ENCODE measurements at regions not wholly inside any gene's neighbourhood (a gene's known extent, or its start where the extent isn't known, plus 50 kb on each side); places are given as distances from the start of the nearest gene placed in this dataset.

GRCh38 chr15:61398310-61398709, 169.2 kb upstream of the RORA start:
- H3K27ac ChIP-seq = no peak overlapping the region
- TF ChIP-seq CTCF (IDR thresholded peaks at IDR 0.05) (no peak), ZFX (IDR thresholded peaks at IDR 0.05; ENCODE audit: borderline replicate concordance) (no peak)

- no peak overlapping the region for H3K27ac ChIP-seq
- TF ChIP-seq ZFX (IDR thresholded peaks at IDR 0.05; ENCODE audit: borderline replicate concordance) (no peak), CTCF (IDR thresholded peaks at IDR 0.05) (no peak)
These were observed 167.3 kb upstream of the RORA start for GRCh38 chr15:61396235-61396919.

- no peak overlapping the region for H3K27ac ChIP-seq
- TF ChIP-seq ZFX (IDR thresholded peaks at IDR 0.05; ENCODE audit: borderline replicate concordance) (no peak), CTCF (IDR thresholded peaks at IDR 0.05) (no peak)
These were observed 164.8 kb upstream of the RORA start for GRCh38 chr15:61393949-61394348.

- no peak overlapping the region for H3K27ac ChIP-seq
- TF ChIP-seq CTCF (IDR thresholded peaks at IDR 0.05) (no peak), ZFX (IDR thresholded peaks at IDR 0.05; ENCODE audit: borderline replicate concordance) (no peak)
These were observed 164.4 kb upstream of the RORA start for GRCh38 chr15:61393524-61393923.

GRCh38 chr15:61390138-61390537, 161.0 kb upstream of the RORA start:
- H3K27ac ChIP-seq = no peak overlapping the region
- TF ChIP-seq CTCF (IDR thresholded peaks at IDR 0.05) (no peak), ZFX (IDR thresholded peaks at IDR 0.05; ENCODE audit: borderline replicate concordance) (no peak)

DNA sequence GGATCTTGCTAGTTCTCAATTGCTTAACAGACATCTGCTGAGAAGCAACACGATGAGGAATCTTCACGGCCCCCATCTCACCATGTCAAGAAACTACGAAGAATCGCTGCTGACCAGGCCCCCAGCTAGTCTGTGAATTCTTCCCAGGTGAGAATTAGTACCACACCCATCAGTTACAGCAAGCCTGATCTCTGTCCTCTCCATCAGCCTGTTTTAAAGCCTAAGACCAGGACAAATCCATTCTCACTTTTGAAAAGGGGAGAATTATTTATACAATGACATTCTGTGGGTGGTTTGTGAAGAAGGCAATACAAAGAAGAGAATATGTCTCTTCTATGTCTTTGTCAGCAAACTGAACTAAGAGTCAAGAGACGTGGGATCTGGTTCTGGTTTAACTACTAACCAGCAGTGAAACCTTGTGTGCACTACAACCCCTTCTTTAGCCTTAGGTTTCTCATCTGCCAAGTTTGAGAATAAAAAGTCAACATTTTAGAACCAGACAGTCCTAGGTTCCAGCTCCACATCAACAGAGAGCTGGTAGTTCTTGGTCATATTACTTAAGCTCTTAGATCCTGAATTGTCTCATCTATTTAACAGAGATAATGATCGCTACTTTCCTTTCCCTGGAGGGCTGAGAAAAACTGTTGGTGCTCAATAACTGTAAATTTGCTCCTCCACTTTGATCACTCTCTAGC, 160.4 kb upstream of the RORA start:
- TF ChIP-seq CTCF (IDR thresholded peaks at IDR 0.05) = no peak
- TF ChIP-seq ZFX (IDR thresholded peaks at IDR 0.05; ENCODE audit: borderline replicate concordance) = no peak
- no peak overlapping the region for H3K27ac ChIP-seq

DNA sequence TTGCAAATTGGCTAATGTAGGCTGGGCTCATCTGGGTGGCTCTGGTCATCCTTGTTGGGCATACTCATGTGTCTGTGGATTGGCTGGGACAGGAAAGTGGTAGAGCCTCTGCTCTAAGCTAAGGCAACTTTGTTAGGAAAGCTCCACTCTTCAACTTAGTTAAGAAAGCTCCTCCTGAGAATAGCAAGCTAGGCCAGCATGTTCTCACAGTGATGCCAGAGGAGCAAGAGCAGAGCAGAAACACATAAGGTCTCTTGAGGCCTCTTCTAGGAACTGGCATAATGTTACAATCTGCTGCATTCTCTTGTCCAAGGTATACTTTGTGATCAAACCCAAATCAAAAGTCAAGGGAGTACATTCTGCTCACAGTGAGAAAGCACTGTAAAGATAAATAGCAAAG, 158.6 kb upstream of the RORA start:
- no peak for TF ChIP-seq CTCF (IDR thresholded peaks at IDR 0.05)
- no peak for TF ChIP-seq ZFX (IDR thresholded peaks at IDR 0.05; ENCODE audit: borderline replicate concordance)
- H3K27ac ChIP-seq = no peak overlapping the region
